Endodermal cell (in vitro differentiated cells): ENCODE measurements at regions not wholly inside any gene's neighbourhood (a gene's known extent, or its start where the extent isn't known, plus 50 kb on each side); places are given as distances from the start of the nearest gene placed in this dataset.

ENCODE experiments used
- DNase-seq: peaks from one replicate; pipeline ENCODE4 v3.0.0-alpha.2; 2017
- H3K27ac ChIP-seq: 2 replicates; pipeline ENCODE4 v1.5.1; 2013; ENCODE audit warnings: mild to moderate bottlenecking, low read depth, low read length, moderate library complexity
- H3K27me3 ChIP-seq: 2 replicates; pipeline ENCODE4 v1.6.1; 2013; ENCODE audit warnings: mild to moderate bottlenecking, low read length, moderate library complexity; ENCODE audit not compliant: insufficient read depth, control insufficient read depth, poor library complexity, severe bottlenecking
- H3K36me3 ChIP-seq: 2 replicates; pipeline ENCODE4 v1.7.0; 2013; ENCODE audit warnings: mild to moderate bottlenecking, low read length, moderate library complexity; ENCODE audit not compliant: control insufficient read depth, insufficient read depth
- H3K4me1 ChIP-seq: one replicate; pipeline ENCODE4 v1.7.0; 2013; ENCODE audit warnings: low read length; ENCODE audit not compliant: control insufficient read depth, insufficient read depth
- H3K4me3 ChIP-seq: 2 replicates; pipeline ENCODE4 v1.5.1; 2013; ENCODE audit warnings: mild to moderate bottlenecking, low read length, moderate library complexity
- H3K9ac ChIP-seq: 2 replicates; pipeline ENCODE4 v1.6.1; 2013; ENCODE audit warnings: mild to moderate bottlenecking, low read length, moderate library complexity; ENCODE audit not compliant: poor library complexity, severe bottlenecking; ENCODE audit errors: extremely low read depth
- H3K9me3 ChIP-seq: 2 replicates; pipeline ENCODE4 v1.6.1; 2013; ENCODE audit warnings: mild to moderate bottlenecking, low read length, moderate library complexity; ENCODE audit not compliant: control insufficient read depth
- H3K27ac Mint-ChIP-seq: 2 replicates; pipeline ENCODE4 v1.8.0; 2020; ENCODE audit warnings: mixed read lengths
- H3K27me3 Mint-ChIP-seq: 2 replicates; pipeline ENCODE4 v1.8.0; 2021; ENCODE audit warnings: mild to moderate bottlenecking, mixed read lengths; ENCODE audit not compliant: insufficient read depth
- H3K36me3 Mint-ChIP-seq: 2 replicates; pipeline ENCODE4 v1.8.0; 2020; ENCODE audit warnings: low read depth, mixed read lengths
- H3K4me1 Mint-ChIP-seq: 2 replicates; pipeline ENCODE4 v1.8.0; 2020; ENCODE audit warnings: mixed read lengths
- H3K4me3 Mint-ChIP-seq: 2 replicates; pipeline ENCODE4 v1.8.0; 2020; ENCODE audit warnings: mild to moderate bottlenecking, moderate library complexity, mixed read lengths
- H3K9me3 Mint-ChIP-seq: 2 replicates; pipeline ENCODE4 v1.8.0; 2020; ENCODE audit warnings: mild to moderate bottlenecking, mixed read lengths
- WGBS, 2 experiments: methylation state at CpG; one replicate each; pipeline versions ENCODE4 v1.1.5 to v1.1.7; 2013; ENCODE audit warnings: missing lambda C conversion rate in 2 of 2, mixed read lengths in 1 of 2; ENCODE audit not compliant: insufficient coverage in 1 of 2, insufficient read length in 1 of 2; 5-methylcytosine and 5-hydroxymethylcytosine counted together
- TF ChIP-seq, protein P1 (sequence below): fragments of 200-600 bp; sonication (generic); conservative IDR thresholded peaks from 2 replicates; pipeline ENCODE4 v1.5.0; 2021; ENCODE audit warnings: antibody characterized with exemption, mild to moderate bottlenecking

DNA sequence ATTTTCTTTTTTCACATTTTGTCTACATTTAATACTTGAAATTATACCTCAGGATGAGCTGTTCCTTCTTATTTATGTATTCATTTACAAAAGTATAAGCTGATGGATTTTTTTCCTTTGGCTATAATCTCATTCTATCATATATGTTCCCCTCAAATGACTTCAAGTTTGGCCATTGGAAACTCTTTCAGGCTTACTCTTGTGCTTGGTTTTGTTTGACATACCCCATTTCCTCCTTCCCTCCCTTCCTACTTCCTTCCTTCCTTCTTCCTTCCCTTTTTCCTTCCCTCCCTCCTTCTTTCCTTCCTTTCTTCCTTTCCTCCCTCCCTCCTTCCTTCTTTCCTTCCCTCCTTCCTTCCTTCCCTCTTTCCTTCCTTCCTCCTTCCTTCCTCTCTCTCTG is 697.1 kb upstream of the ARPP21 start:
- H3K27me3 Mint-ChIP-seq = no peaks in the 10 kb centered on the region
- DNase-seq = no peak
- Histone ChIP-seq H3K36me3 (no peaks in the 10 kb centered on the region), H3K4me3 (no peak overlapping the region), H3K27me3 (no peaks in the 10 kb centered on the region), H3K9ac (no peak overlapping the region), H3K9me3 (peaks cover 6% of the 10 kb centered on the region), H3K27ac (no peak overlapping the region), H3K4me1 (peaks cover 2% of the 10 kb centered on the region)
- no peak overlapping the region for H3K27ac Mint-ChIP-seq
- no peaks in the 10 kb centered on the region for H3K9me3 Mint-ChIP-seq
- H3K4me3 Mint-ChIP-seq = no peak overlapping the region
- no peaks in the 10 kb centered on the region for H3K4me1 Mint-ChIP-seq
- H3K36me3 Mint-ChIP-seq = no peaks in the 10 kb centered on the region
- TF ChIP-seq, protein P1, sequence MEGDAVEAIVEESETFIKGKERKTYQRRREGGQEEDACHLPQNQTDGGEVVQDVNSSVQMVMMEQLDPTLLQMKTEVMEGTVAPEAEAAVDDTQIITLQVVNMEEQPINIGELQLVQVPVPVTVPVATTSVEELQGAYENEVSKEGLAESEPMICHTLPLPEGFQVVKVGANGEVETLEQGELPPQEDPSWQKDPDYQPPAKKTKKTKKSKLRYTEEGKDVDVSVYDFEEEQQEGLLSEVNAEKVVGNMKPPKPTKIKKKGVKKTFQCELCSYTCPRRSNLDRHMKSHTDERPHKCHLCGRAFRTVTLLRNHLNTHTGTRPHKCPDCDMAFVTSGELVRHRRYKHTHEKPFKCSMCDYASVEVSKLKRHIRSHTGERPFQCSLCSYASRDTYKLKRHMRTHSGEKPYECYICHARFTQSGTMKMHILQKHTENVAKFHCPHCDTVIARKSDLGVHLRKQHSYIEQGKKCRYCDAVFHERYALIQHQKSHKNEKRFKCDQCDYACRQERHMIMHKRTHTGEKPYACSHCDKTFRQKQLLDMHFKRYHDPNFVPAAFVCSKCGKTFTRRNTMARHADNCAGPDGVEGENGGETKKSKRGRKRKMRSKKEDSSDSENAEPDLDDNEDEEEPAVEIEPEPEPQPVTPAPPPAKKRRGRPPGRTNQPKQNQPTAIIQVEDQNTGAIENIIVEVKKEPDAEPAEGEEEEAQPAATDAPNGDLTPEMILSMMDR = no peak

DNA sequence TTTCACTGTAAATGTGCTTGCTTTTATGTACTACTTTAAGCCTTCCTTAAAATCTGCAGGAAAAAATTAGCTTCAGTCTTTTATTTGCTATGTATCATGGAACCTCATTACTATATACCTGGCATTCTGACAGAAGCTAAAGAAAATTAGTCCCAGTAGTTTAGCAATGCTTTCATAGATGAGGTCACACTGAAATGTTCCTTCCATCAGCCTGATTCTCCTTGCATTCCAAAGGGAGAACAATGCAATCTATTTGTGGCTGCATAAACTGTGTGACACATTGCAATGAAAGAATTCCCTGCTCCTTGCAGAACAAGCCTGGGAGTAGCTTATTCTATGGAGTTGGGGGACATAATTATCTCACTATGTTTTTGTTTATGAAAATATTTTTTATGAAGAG is 691.5 kb upstream of the ARPP21 start:
- no peak for DNase-seq
- Histone ChIP-seq H3K9me3 (no peaks in the 10 kb centered on the region), H3K4me1 (peaks cover 2% of the 10 kb centered on the region), H3K36me3 (no peaks in the 10 kb centered on the region), H3K9ac (no peak overlapping the region), H3K27me3 (no peaks in the 10 kb centered on the region), H3K4me3 (no peak overlapping the region), H3K27ac (peak overlapping the region; percentile 34)
- no peak overlapping the region for H3K27ac Mint-ChIP-seq
- H3K36me3 Mint-ChIP-seq = no peaks in the 10 kb centered on the region
- no peaks in the 10 kb centered on the region for H3K27me3 Mint-ChIP-seq
- H3K4me3 Mint-ChIP-seq = no peak overlapping the region
- TF ChIP-seq, protein P1 = no peak
- no peaks in the 10 kb centered on the region for H3K9me3 Mint-ChIP-seq
- H3K4me1 Mint-ChIP-seq = peaks cover 5% of the 10 kb centered on the region

DNA sequence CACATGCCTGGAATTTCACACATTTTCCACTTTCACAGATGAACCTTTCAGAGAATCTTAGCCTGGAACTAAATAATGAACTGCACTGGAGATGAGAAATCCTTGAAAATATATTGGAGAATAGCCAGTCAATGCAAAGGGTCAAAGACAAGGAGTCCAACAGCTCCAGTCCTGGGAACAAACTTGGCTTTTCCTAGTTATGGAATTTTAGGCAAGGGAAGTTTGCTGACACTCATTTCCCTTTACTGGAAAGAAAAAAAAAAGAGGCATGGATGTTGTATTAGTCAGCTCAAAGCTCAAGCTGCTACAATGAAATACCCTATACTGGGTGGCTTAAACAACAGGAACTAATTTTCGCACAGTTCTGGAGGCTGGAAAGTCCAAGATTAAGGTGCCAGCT is 690.8 kb upstream of the ARPP21 start:
- Mint-ChIP-seq H3K4me1 (peaks cover 5% of the 10 kb centered on the region), H3K9me3 (no peaks in the 10 kb centered on the region), H3K27ac (no peak overlapping the region), H3K27me3 (no peaks in the 10 kb centered on the region), H3K4me3 (no peak overlapping the region), H3K36me3 (no peaks in the 10 kb centered on the region)
- H3K9ac ChIP-seq = no peak overlapping the region
- TF ChIP-seq, protein P1 = no peak
- no peak for DNase-seq
- no peaks in the 10 kb centered on the region for H3K27me3 ChIP-seq
- 95% methylated on average over 1 of the region's 1 CpG; no CpG with 5 or more reads in 1 of the 2 experiments for WGBS, 2 experiments
- no peaks in the 10 kb centered on the region for H3K36me3 ChIP-seq
- H3K27ac ChIP-seq = peak overlapping the region; percentile 34
- no peaks in the 10 kb centered on the region for H3K9me3 ChIP-seq
- peaks cover 2% of the 10 kb centered on the region for H3K4me1 ChIP-seq
- H3K4me3 ChIP-seq = no peak overlapping the region
